Muscle of leg (tissue), 3 donors: ENCODE measurements at regions not wholly inside any gene's neighbourhood (a gene's known extent, or its start where the extent isn't known, plus 50 kb on each side); places are given as distances from the start of the nearest gene placed in this dataset.

Experiments
- DNase-seq: peaks from one replicate; pipeline ENCODE4 v3.0.0; 2013
- H3K27ac ChIP-seq: one replicate; pipeline ENCODE4 v1.5.1; 2013; ENCODE audit warnings: mild to moderate bottlenecking, low read length, control low read depth
- H3K27me3 ChIP-seq: one replicate; pipeline ENCODE4 v1.6.1; 2013; ENCODE audit warnings: low read length; ENCODE audit not compliant: control insufficient read depth, insufficient read depth
- H3K36me3 ChIP-seq: one replicate; pipeline ENCODE4 v1.6.1; 2013; ENCODE audit warnings: low read length; ENCODE audit not compliant: control insufficient read depth, insufficient read depth
- H3K4me1 ChIP-seq: one replicate; pipeline ENCODE4 v1.6.1; 2013; ENCODE audit warnings: low read length; ENCODE audit not compliant: control insufficient read depth, insufficient read depth
- H3K4me3 ChIP-seq: one replicate; pipeline ENCODE4 v1.5.1; 2013; ENCODE audit warnings: low read length, control low read depth
- H3K9me3 ChIP-seq: replicated peaks from 2 replicates; pipeline ENCODE4 v1.6.1; 2013; ENCODE audit warnings: low read depth, low read length; ENCODE audit not compliant: control insufficient read depth
- WGBS: methylation state at CpG from one replicate; pipeline ENCODE4 v1.1.5; 2013; ENCODE audit warnings: missing lambda C conversion rate; ENCODE audit not compliant: insufficient coverage; 5-methylcytosine and 5-hydroxymethylcytosine counted together

GRCh38 chr2:163419000-163419830 is 316.6 kb downstream of the FIGN start:
- DNase-seq, result peak; percentile 62
- WGBS, result no CpG with 5 or more reads among the region's 4 CpGs
- no peak overlapping the region for H3K27ac ChIP-seq
- H3K4me1 ChIP-seq, result no peaks in the 10 kb centered on the region
- H3K4me3 ChIP-seq, result no peak overlapping the region
- no peaks in the 10 kb centered on the region for H3K9me3 ChIP-seq
- no peaks in the 10 kb centered on the region for H3K36me3 ChIP-seq
- H3K27me3 ChIP-seq, result no peaks in the 10 kb centered on the region

- H3K27me3 ChIP-seq, result no peaks in the 10 kb centered on the region
- WGBS, result no CpG with 5 or more reads among the region's 2 CpGs
- no peaks in the 10 kb centered on the region for H3K9me3 ChIP-seq
These were observed 318.0 kb downstream of the FIGN start for GRCh38 chr2:163417596-163418337.

GRCh38 chr2:163414121-163414520 is 321.7 kb downstream of the FIGN start:
- Histone ChIP-seq H3K36me3 (no peaks in the 10 kb centered on the region), H3K9me3 (no peaks in the 10 kb centered on the region), H3K4me3 (no peak overlapping the region), H3K4me1 (no peaks in the 10 kb centered on the region), H3K27ac (no peak overlapping the region), H3K27me3 (no peaks in the 10 kb centered on the region)
- WGBS, result no CpG with 5 or more reads among the region's 3 CpGs
- no peak for DNase-seq

More at GRCh38 chr2:163417596-163418337, 318.0 kb downstream of the FIGN start:
- H3K27ac ChIP-seq, result no peak overlapping the region
- no peak overlapping the region for H3K4me3 ChIP-seq
- H3K36me3 ChIP-seq, result no peaks in the 10 kb centered on the region
- no peaks in the 10 kb centered on the region for H3K4me1 ChIP-seq
- no peak for DNase-seq

GRCh38 chr2:163407296-163407695 is 328.5 kb downstream of the FIGN start:
- Histone ChIP-seq H3K36me3 (no peaks in the 10 kb centered on the region), H3K4me3 (no peak overlapping the region), H3K9me3 (no peaks in the 10 kb centered on the region), H3K27me3 (no peaks in the 10 kb centered on the region), H3K27ac (no peak overlapping the region), H3K4me1 (no peaks in the 10 kb centered on the region)
- peak; percentile 45 for DNase-seq
- 0% methylated on average over 1 of the region's 3 CpGs for WGBS

GRCh38 chr2:163405298-163405697 is 330.5 kb downstream of the FIGN start:
- H3K4me1 ChIP-seq, result no peaks in the 10 kb centered on the region
- DNase-seq, result no peak
- no CpG with 5 or more reads among the region's 2 CpGs for WGBS
- H3K4me3 ChIP-seq, result no peak overlapping the region
- no peaks in the 10 kb centered on the region for H3K9me3 ChIP-seq
- no peak overlapping the region for H3K27ac ChIP-seq
- H3K36me3 ChIP-seq, result no peaks in the 10 kb centered on the region
- no peaks in the 10 kb centered on the region for H3K27me3 ChIP-seq

GRCh38 chr2:163401481-163401880 is 334.3 kb downstream of the FIGN start:
- Histone ChIP-seq H3K27ac (no peak overlapping the region), H3K4me3 (no peak overlapping the region), H3K4me1 (no peaks in the 10 kb centered on the region), H3K27me3 (no peaks in the 10 kb centered on the region), H3K9me3 (no peaks in the 10 kb centered on the region), H3K36me3 (no peaks in the 10 kb centered on the region)
- DNase-seq, result no peak
- WGBS, result 92% methylated on average over 2 of the region's 3 CpGs

- H3K4me3 ChIP-seq, result no peak overlapping the region
- no peaks in the 10 kb centered on the region for H3K36me3 ChIP-seq
- H3K27ac ChIP-seq, result no peak overlapping the region
- no peaks in the 10 kb centered on the region for H3K27me3 ChIP-seq
- DNase-seq, result no peak
- 75% methylated on average over 2 of the region's 2 CpGs for WGBS
- no peaks in the 10 kb centered on the region for H3K4me1 ChIP-seq
- H3K9me3 ChIP-seq, result no peaks in the 10 kb centered on the region
These were observed 338.4 kb downstream of the FIGN start for GRCh38 chr2:163397451-163397850.

- WGBS, result no CpG with 5 or more reads among the region's 2 CpGs
- H3K27me3 ChIP-seq, result no peaks in the 10 kb centered on the region
- no peak overlapping the region for H3K4me3 ChIP-seq
- no peaks in the 10 kb centered on the region for H3K36me3 ChIP-seq
- no peak overlapping the region for H3K27ac ChIP-seq
- no peaks in the 10 kb centered on the region for H3K9me3 ChIP-seq
- no peak for DNase-seq
- H3K4me1 ChIP-seq, result no peaks in the 10 kb centered on the region
These were observed 340.2 kb downstream of the FIGN start for GRCh38 chr2:163395602-163396001.

GRCh38 chr2:163389838-163390237 is 346.0 kb downstream of the FIGN start:
- Histone ChIP-seq H3K27ac (no peak overlapping the region), H3K9me3 (no peaks in the 10 kb centered on the region), H3K36me3 (no peaks in the 10 kb centered on the region), H3K27me3 (no peaks in the 10 kb centered on the region), H3K4me1 (no peaks in the 10 kb centered on the region), H3K4me3 (no peak overlapping the region)
- WGBS, result no CpG with 5 or more reads among the region's 2 CpGs
- DNase-seq, result no peak

- no peak overlapping the region for H3K27ac ChIP-seq
- no peaks in the 10 kb centered on the region for H3K4me1 ChIP-seq
- WGBS, result 83% methylated on average over 2 of the region's 2 CpGs
- no peak overlapping the region for H3K4me3 ChIP-seq
- no peak for DNase-seq
- no peaks in the 10 kb centered on the region for H3K9me3 ChIP-seq
- no peaks in the 10 kb centered on the region for H3K36me3 ChIP-seq
- no peaks in the 10 kb centered on the region for H3K27me3 ChIP-seq
These were observed 360.3 kb downstream of the FIGN start for GRCh38 chr2:163375472-163375871.
